Gastroesophageal sphincter (tissue), 4 donors: ENCODE measurements at regions not wholly inside any gene's neighbourhood (a gene's known extent, or its start where the extent isn't known, plus 50 kb on each side); places are given as distances from the start of the nearest gene placed in this dataset.

Experiments
- ATAC-seq: fragments of 150-250 bp; one replicate; pipeline ENCODE4 v1.9.1; 2016; ENCODE audit warnings: mild to moderate bottlenecking, moderate library complexity
- H3K27ac ChIP-seq, 4 donors: fragments of 200-600 bp; sonication (generic) in 3 of 4; 1 replicate in 3 of 4; 2 replicates in 1 of 4; pipeline ENCODE4 v1.5.1; 2016 to 2019
- H3K27me3 ChIP-seq: fragments of 200-600 bp; sonication (generic); one replicate; pipeline ENCODE4 v1.5.1; 2019
- H3K36me3 ChIP-seq, 2 donors: fragments of 200-600 bp; sonication (generic); one replicate each; pipeline ENCODE4 v1.5.1; 2019; ENCODE audit warnings: control low read depth in 1 of 2
- H3K4me1 ChIP-seq, 3 donors: fragments of 200-600 bp; sonication (generic); 1 replicate in 2 of 3; 2 replicates in 1 of 3; pipeline ENCODE4 v1.5.1; 2016 to 2019; ENCODE audit warnings: control low read depth in 2 of 3
- H3K4me3 ChIP-seq, 2 donors: fragments of 200-600 bp; sonication (generic); one replicate each; pipeline ENCODE4 v1.5.1; 2019; ENCODE audit warnings: mild to moderate bottlenecking in 1 of 2, moderate library complexity in 1 of 2
- H3K9me3 ChIP-seq, 3 donors: fragments of 200-600 bp; sonication (generic); one replicate each; pipeline ENCODE4 v1.5.1; 2017 to 2019; ENCODE audit warnings: control low read depth in 2 of 3
- EP300 ChIP-seq: sonication (generic); formaldehyde crosslinking; IDR thresholded peaks from one replicate; pipeline ENCODE4 v1.6.1; 2017; ENCODE audit warnings: antibody characterized with exemption, mild to moderate bottlenecking
- POLR2A ChIP-seq, 2 donors: fragments of 450-650 bp; IDR thresholded peaks; one replicate each; pipeline ENCODE4 v1.6.1; 2017; ENCODE audit warnings: antibody characterized with exemption in 2 of 2, mild to moderate bottlenecking in 2 of 2, moderate library complexity in 1 of 2
- POLR2AphosphoS5 ChIP-seq: sonication (generic); formaldehyde crosslinking; IDR thresholded peaks from one replicate; pipeline ENCODE4 v1.6.1; 2017; ENCODE audit warnings: antibody characterized with exemption
- WGBS, 2 donors: methylation state at CpG; one replicate each; pipeline ENCODE4 v1.1.5; 2018; ENCODE audit warnings: low coverage in 1 of 2; 5-methylcytosine and 5-hydroxymethylcytosine counted together
- TF ChIP-seq, protein P1 (sequence below), 4 experiments: fragments of 200-600 bp in 2 of 4; fragments of 450-650 bp in 2 of 4; sonication (generic) in 1 of 4; IDR thresholded peaks; one replicate each; pipeline ENCODE4 v1.5.1; 2017 to 2019; ENCODE audit warnings: antibody characterized with exemption in 4 of 4, mild to moderate bottlenecking in 2 of 4, moderate library complexity in 2 of 4

DNA sequence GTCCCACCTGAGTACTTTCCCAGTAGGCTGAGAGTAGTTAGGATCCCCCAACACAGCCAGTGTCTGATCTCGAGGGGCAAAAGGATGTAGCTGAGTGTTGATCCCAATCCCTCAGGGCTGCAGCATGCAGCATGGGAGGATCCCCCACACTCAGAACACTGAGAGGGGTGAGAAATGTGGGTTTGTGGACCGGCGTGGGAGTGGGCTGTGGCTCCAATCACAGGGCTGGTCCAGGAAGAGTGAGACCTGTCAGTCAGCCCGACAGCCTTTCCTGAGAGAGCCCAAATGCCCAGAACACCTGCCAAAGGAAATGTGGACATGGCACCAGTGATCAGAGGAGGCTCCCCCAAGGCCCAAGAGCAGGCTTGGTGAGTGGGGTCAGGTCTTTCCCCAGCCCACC lies 228.3 kb upstream of the MGAT4C start:
- no peak for TF ChIP-seq POLR2AphosphoS5
- TF ChIP-seq, protein P1, sequence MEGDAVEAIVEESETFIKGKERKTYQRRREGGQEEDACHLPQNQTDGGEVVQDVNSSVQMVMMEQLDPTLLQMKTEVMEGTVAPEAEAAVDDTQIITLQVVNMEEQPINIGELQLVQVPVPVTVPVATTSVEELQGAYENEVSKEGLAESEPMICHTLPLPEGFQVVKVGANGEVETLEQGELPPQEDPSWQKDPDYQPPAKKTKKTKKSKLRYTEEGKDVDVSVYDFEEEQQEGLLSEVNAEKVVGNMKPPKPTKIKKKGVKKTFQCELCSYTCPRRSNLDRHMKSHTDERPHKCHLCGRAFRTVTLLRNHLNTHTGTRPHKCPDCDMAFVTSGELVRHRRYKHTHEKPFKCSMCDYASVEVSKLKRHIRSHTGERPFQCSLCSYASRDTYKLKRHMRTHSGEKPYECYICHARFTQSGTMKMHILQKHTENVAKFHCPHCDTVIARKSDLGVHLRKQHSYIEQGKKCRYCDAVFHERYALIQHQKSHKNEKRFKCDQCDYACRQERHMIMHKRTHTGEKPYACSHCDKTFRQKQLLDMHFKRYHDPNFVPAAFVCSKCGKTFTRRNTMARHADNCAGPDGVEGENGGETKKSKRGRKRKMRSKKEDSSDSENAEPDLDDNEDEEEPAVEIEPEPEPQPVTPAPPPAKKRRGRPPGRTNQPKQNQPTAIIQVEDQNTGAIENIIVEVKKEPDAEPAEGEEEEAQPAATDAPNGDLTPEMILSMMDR (IDR thresholded peaks at IDR 0.05), result no peak
- TF ChIP-seq EP300, result no peak
- no peak for TF ChIP-seq POLR2A (IDR thresholded peaks at IDR 0.05)
- no CpG with 5 or more reads among the region's 4 CpGs for WGBS, 2 donors
- no peaks in the 10 kb centered on the region for H3K27me3 ChIP-seq
- no peak overlapping the region for H3K27ac ChIP-seq
- ATAC-seq, result no peak
- no peaks in the 10 kb centered on the region for H3K4me1 ChIP-seq
- H3K9me3 ChIP-seq, result peaks cover 0 to 8% (median 0%) of the 10 kb centered on the region in 3 donors
- no peak overlapping the region for H3K4me3 ChIP-seq
- H3K36me3 ChIP-seq, result no peaks in the 10 kb centered on the region

GRCh38 chr12:86473231-86473630 lies 217.0 kb upstream of the MGAT4C start:
- WGBS, 2 donors, result 57% methylated on average over 2 of the region's 2 CpGs; no CpG with 5 or more reads in 1 of the 2 donors
- Histone ChIP-seq H3K9me3 (no peaks in the 10 kb centered on the region), H3K27ac (no peak overlapping the region), H3K4me1 (no peaks in the 10 kb centered on the region), H3K4me3 (no peak overlapping the region), H3K36me3 (no peaks in the 10 kb centered on the region), H3K27me3 (no peaks in the 10 kb centered on the region)
- no peak for ATAC-seq
- TF ChIP-seq POLR2AphosphoS5 (no peak), POLR2A (IDR thresholded peaks at IDR 0.05) (no peak), EP300 (no peak)
- TF ChIP-seq, protein P1 (IDR thresholded peaks at IDR 0.05), result no peak

- H3K36me3 ChIP-seq, result no peaks in the 10 kb centered on the region
- H3K27me3 ChIP-seq, result no peaks in the 10 kb centered on the region
- no peak for ATAC-seq
- H3K27ac ChIP-seq, result no peak overlapping the region
- no peaks in the 10 kb centered on the region for H3K9me3 ChIP-seq
- H3K4me1 ChIP-seq, result no peaks in the 10 kb centered on the region
- no peak overlapping the region for H3K4me3 ChIP-seq
- TF ChIP-seq POLR2AphosphoS5 (no peak), EP300 (no peak), POLR2A (IDR thresholded peaks at IDR 0.05) (no peak)
- TF ChIP-seq, protein P1 (IDR thresholded peaks at IDR 0.05), result no peak
- 59 to 82% methylated on average over 2 of the region's 2 CpGs for WGBS, 2 donors
Observed at GRCh38 chr12:86456776-86457175, 200.6 kb upstream of the MGAT4C start.

DNA sequence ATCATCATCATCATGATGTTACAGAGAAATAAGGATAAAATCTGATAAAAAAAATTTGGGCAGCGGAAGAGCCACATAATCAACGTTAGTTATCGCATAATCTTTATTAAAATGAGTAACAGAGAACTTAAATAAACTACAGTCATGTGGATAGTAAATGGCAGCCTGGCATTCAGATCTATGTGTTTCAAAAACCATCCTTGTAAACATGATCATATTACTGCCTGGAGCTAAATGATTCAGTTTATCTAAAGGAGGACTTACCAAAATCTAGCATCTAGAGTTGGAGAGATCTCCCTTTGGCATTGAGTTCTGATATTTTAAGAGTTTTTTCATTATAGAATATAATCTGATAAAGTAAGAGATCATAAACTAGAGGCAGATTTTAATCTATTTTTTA lies 200.1 kb upstream of the MGAT4C start:
- no peak overlapping the region for H3K27ac ChIP-seq
- ATAC-seq, result no peak
- H3K4me1 ChIP-seq, result no peaks in the 10 kb centered on the region
- no peak overlapping the region for H3K4me3 ChIP-seq
- no peaks in the 10 kb centered on the region for H3K27me3 ChIP-seq
- H3K9me3 ChIP-seq, result no peaks in the 10 kb centered on the region
- TF ChIP-seq POLR2A (IDR thresholded peaks at IDR 0.05) (no peak), POLR2AphosphoS5 (no peak), EP300 (no peak)
- TF ChIP-seq, protein P1 (IDR thresholded peaks at IDR 0.05), result no peak
- H3K36me3 ChIP-seq, result no peaks in the 10 kb centered on the region
- 81 to 93% methylated on average over 3 of the region's 3 CpGs for WGBS, 2 donors

DNA sequence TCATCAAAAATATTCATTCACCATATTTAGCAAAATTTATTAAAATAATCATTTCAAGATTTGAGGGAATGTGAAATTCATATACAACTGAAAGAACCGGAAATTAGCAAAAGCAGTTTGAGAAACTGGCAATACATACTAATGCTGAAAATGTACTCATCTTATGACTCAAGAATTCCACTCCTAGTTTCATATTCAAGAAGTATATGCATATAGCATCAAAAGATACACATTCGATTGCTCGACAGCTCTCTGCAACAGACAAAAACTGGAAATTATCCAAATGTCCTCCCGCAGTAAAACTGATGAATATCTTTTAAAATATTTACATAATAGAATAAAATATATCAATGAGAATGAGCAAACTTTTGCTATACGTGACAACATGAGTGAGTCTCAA lies 189.2 kb upstream of the MGAT4C start:
- no peak for ATAC-seq
- WGBS, 2 donors, result 25 to 33% methylated on average over 5 of the region's 5 CpGs
- no peaks in the 10 kb centered on the region for H3K27me3 ChIP-seq
- no peak for TF ChIP-seq EP300
- H3K4me1 ChIP-seq, result no peaks in the 10 kb centered on the region
- H3K4me3 ChIP-seq, result no peak overlapping the region
- H3K27ac ChIP-seq, result no peak overlapping the region
- H3K36me3 ChIP-seq, result no peaks in the 10 kb centered on the region
- H3K9me3 ChIP-seq, result no peaks in the 10 kb centered on the region
